ENCODE measurements at regions not wholly inside any gene's neighbourhood (a gene's known extent, or its start where the extent isn't known, plus 50 kb on each side); places are given as distances from the start of the nearest gene placed in this dataset.

- TF ChIP-seq CTCF (IDR thresholded peaks at IDR 0.05) (no peak), POLR2A (IDR thresholded peaks at IDR 0.05) (no peak), POLR2AphosphoS5 (IDR thresholded peaks at IDR 0.05) (no peak)
Measured at GRCh38 chr2:144896341-144896740, 376.4 kb upstream of the ZEB2 start.

Measured in sigmoid colon (tissue), 4 donors.